NCI-H748 (cell line): ENCODE measurements at regions not wholly inside any gene's neighbourhood (a gene's known extent, or its start where the extent isn't known, plus 50 kb on each side); places are given as distances from the start of the nearest gene placed in this dataset.

Source experiments
- DNase-seq: peaks from one replicate; lab custom pipeline; 2025; ENCODE audit not compliant: unreplicated experiment; lab: John Stamatoyannopoulos, UW

DNA sequence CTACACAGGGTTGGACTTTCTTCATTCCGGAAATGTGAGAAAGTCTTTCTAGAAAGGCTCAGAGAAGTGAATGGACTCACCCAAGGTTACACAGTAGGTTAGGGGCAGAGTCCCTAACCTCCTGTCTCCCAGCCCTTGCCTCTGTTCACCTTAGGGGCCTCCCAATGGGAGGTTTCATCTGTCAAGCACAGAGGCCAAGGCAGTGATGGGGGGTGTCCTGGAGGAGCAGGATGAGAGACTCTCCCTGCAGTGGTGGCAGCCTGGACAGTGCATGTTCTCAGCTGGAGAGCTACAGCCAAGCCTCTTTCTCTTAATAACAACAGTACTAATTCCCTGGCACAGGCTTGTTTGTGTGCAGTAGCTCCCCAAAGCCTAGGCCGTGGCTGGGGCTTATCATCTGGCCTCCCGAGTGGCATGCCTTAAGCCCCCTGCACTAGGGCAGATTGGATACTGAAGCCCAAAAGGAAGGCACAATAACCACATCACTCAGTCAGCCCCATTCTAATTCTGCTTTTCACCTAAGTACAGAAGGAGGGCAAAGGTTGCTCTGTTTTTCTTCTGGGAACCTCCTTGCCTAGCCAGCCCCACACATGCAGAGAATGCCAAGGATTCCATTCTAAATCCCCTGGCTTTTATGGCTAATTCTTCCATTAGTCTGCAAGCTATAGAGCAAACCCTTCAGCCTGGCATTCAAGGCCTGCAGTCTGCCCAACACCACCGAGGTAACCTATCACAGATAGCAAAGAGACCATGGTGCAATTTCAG is 50.2 kb upstream of the XPA start:
- no peak for DNase-seq

DNA sequence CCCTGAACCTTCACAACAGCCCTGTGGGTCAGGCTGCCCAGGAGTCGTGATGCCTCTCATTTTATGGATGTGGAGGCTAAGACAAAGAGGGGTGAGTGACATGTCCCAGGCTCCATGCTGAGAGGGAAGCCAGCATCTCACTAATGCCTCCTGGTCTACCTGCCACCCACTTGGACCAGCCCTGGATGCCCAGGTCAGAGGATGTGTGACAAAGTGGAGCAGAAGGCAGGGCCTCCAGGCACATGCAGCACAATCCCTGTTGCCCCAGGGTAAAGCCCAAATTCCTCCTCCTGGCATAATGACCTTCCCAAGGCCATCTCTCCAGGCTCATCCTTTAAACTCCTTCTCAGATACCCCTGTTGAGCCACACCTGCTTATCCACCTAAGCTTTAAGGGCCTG is 51.4 kb upstream of the XPA start:
- no peak for DNase-seq

DNA sequence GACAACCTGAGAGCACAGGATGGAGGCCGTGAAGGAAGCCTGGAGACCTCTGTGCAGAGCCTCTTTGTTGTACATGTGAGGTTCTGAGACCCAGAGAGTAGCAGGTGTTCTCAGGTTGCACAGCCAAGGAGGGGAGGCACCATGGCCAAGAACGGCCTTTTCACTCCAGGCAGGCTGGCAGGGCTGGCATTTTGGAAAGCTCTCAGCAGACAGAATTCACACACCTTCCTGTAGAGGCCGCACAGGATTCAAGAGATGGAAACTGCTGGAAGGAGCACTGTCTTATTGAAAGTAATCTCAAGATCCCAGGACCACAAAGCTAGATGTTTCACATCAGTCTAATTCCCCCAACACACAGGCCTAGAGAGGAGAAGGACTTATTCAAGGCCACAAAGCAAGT is 52.8 kb upstream of the XPA start:
- DNase-seq: no peak

DNA sequence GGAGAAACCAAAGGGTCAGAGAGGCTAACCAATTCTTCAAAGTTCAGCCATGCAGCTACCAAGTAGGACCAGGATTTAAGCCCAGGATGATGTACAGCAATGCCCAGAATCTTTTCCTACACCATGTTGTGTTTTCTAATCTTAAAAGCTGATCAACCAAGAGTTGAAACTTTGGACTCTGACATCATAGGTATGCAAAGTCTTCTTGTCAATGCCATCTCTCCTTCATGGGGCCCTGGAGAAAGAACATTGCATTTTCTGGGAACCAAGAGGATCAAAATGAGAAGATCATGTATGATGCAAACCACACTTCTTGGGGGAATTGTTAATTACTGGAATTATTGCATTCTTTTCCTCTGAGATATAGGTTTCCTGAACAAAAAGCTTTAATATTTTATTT is 54.4 kb upstream of the XPA start:
- DNase-seq: no peak

DNA sequence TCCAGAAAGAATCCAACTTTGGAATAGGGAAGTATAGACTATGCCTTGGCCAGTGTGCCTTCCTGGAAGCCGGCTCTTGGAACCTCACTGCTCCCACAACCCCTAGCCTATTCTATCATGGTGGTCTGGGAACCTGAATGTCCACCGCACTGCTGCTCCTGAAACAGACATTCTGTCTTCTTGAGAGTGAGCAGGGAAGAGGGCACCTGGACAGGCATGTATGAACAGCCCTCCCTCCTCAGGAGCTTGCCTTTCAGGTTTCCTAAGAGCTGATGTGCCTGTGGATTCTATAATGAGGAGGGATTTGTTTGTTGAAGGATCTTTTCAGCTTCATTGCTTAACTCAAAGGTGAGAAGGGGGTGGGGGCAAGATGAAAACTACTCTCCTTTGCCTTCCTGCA is 55.1 kb upstream of the XPA start:
- DNase-seq: no peak

DNA sequence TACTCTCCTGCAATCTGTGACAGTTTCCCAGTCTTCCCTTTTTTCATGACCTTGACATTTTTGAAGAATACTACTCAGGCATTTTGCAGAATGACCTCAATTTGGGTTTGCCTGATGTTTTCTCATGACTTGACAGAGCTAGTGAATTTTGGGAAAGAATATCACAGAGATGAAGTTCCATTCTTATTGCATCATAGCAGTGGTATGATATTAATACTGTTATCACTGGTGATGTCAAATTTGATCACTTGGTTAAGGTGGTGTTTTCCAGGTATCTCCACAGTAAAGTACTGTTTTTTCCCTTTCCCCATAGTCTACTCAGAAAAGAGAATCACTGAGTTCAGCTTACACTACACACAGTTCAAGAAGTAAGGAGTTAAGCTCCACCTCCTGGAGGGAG is 56.2 kb upstream of the XPA start:
- no peak for DNase-seq

DNA sequence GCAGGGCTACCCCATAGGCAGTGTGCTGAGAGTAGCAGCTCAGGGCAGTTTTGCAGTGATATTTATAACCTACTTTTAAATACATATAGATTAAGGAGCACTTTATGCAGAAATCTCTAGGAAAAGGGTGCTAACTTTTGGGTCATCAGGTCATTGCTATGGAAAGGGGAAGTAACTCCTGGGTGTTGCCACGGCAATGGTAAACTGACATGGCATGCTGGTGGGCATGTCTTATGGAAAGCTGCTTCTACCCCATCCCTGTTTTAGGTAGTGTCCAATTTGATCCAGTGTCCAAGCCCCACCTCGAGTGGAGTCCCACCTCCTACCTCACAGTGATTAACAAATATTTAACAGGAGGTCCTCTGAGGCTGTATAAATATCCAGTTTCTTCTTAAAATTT is 56.8 kb upstream of the XPA start:
- no peak for DNase-seq

DNA sequence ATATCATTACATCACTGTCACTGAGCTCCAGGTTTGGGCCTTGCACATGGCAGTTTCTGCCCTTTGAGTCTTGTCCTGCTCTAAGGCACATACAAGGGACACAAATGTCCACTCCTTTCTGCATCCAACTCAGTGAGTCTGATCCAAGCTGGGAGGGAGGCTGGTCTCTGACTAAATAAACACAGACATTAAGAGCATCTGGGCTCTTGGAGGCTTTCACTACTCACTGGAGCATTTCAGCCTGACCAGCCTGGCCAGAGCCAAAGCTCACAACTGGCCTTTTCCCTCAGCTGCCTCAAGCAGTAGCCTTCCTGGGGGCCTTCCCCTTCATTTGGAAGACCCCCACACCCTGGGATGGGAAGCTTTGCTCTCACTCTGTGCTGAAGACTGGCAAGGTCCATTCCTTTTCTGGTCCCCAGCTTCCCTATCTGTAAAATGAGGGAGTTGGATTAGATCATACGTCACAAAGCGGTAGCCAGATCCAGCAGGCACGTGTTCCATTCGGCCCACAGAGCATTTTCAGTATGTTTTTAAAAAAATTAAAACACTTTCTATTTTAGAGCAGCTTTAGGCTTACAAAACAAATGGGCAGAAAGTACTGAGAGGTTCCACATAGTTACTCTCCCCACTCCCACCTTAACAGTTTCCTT is 58.6 kb upstream of the XPA start:
- no peak for DNase-seq

DNA sequence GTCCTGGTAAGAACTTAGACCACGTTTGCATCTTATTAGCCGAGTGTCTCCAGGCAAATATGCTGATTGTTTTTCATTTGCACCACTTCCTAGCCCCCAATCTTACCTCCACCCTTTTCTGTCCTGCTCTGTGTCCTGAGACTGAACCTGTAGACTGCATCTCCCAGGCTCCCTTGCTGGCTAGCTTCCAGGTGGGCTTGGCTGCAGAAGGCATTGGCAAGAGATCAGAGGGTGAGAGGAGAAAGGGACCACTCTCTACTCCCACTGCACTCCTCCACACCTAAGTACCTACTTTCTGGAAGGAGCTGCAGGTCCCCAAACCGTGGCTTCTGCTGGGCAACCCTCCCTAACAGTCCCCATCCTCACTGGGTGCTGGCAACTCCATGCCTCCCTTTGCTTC is 59.9 kb upstream of the XPA start:
- no peak for DNase-seq

DNA sequence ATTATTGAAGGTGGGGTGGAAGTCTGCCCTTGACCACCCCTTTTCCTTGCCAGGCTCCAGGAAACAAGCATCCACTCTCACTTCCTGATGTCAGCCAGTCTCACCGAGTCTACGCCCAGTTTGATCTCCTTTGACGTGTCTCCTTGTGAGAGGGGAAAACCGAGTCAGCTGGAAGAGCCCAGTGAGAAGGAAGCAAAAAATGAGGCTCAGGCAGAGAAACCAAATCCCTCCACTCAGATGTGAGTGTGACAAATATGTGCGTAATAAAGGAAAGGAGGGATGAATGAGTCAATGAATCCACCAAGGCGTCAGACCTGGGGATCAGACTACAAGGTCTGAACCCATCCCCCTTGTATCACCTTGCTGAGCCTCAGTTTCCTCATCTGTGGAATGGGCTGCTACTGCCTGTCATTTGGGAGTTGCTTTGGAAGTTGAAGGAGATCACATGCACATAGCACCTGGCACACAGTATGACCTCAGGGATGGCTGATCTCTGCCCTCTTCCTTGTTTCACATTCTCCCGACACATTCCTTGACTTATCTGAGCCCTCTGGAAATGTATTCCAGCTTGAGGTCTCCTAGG is 61.3 kb upstream of the XPA start:
- DNase-seq: no peak

DNA sequence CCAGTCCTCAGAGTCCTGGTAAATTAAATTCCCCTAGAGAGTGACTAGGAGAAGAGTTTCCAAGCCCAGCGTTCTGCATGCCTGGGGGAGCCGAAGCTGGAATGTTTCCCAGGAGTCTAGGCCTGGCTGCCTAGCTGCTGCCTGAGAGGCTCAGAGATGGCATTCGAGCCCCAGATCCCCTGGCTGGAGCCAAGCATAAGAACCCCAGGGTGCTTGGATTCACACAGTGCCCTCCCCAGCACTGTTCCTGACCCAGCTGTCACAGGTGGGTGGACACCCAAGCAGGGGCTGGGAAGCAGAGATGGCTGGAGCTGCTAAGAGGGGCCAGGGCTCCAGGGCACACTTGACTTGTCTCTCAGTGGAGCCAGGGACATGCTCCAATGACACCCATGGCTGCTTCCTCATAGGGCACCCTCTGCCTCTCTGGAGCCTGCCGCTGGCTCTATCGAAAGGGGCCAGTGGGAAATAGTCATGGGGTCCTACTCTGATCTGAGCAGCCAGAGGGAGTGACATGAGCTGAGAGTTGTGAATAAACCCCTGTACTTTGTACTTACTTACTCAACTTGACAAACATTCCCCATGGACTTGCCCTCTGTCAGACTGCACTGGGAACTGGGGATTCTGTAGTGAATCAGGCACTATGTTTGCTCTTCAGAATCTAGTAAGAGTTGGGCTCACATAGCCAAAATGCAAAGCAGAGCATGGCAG is 62.6 kb upstream of the XPA start:
- DNase-seq: no peak

DNA sequence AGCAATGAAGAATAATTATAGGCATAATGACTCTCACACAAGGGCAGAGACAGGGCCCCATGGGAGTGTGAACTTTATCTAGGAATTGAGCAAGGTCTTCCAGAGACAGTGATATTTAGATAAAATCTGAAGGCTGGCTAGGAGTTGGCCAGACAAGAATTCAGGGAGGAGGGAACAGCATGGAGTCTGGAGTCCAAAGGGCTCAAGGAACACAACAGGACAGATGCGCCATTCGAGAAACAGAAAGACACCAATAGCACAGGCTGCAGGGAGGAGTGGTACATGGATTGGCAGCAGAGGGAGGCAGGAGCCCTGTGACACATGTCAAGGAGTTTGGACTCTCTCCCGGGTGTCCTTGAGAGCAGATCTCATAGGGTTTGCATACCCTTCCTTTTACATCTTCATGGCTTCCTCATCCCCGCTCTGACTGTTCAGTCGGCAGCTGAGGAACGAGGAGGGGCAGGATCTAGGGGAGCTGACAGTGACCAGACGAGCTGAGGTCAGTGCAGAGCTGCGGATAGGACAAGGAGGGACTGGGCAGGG is 64.0 kb upstream of the XPA start:
- no peak for DNase-seq

DNA sequence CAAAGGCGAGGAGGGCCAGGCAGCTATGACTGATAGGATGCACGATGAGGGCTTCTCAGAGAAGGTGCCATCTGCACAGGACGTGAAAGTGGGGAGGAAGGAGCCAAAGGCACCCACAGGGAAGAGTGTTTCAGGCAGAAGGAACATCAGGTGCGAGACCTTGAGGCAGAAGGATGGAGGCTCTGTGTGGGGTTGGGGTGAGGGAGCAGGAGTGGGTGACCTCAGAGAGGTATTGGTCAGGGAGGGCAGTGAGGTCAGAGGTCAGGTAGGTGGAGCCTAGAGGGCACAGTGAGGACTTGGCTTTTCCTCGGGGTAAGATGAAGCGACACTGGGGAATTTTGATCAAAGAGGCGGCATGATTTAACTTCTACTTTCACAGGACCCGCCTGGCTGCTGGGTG is 64.7 kb upstream of the XPA start:
- DNase-seq: no peak

DNA sequence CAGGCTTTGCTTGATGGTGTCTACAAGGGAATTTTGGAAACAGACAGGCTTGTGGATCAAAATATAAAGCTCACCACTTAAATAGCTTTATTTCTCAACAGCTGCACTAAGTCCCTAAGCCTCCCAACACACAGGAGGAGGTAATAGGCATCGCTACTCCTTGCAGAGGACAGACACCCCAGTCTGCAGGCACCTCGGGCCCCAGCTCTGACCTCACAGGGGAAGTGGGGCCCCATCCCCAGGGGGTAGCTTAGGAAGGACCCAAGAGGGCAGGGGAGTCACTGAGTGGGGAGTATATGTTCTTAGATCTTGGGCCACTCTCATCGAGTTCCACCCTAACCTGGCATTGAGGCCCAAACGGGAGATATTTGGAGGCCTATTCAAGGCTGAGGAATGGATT is 66.7 kb upstream of the XPA start:
- DNase-seq: no peak

DNA sequence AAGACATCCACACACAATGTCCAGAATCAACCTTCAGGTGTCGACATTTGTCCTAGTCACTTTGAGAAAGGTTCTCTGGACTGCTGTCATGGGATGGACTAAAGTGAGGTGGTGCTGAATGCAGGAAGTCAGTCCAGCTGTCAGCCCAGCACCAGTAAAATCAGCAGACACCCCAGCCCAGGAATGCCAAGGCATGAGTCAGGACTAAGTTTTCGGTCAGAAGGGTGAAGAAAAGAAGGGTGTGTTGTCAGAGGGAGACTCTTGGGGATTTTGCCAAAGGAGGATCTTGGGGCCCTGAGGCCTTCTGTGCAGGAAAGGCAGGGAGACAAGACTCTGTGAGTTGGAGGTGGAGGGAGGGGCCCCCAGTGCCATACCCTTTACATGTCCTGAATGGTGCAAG is 69.0 kb upstream of the XPA start:
- DNase-seq: no peak

DNA sequence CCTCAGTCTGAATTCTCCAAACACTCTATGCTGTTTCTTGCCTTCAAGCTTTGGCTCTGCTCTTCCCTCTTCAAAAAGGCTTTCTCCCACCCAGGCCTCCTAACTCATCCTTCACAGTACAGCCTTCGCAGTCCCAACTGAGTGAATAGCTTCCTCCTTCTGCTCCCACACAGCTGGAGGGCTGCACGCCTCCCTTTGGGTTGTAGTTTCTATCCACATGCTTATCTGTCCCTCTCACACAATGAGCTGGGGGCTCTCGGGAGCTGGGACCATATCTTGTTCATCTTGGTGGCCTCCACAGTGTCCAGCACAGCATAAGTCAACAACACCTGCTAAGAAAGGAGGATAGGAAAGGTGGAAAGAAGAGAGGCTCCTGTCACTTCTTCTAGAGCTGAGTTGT is 69.5 kb upstream of the XPA start:
- no peak for DNase-seq

DNA sequence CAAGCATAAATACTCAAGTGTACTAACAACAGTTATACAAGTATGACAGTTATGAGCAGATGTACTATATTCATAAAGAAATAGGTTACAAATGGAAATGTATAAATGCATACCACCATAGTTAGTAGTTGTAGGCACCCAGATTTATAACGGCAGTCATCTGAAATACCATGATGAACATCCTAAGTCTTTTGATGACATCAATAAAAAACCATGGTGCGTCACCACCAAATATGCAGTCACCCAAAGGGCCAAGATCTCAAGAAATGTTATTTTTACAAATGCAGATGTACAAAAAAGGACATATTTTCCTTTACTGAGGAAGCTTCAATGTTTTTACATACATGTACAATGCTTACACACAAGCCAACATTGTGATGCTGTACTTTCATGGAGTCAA is 70.8 kb upstream of the XPA start:
- DNase-seq: no peak

DNA sequence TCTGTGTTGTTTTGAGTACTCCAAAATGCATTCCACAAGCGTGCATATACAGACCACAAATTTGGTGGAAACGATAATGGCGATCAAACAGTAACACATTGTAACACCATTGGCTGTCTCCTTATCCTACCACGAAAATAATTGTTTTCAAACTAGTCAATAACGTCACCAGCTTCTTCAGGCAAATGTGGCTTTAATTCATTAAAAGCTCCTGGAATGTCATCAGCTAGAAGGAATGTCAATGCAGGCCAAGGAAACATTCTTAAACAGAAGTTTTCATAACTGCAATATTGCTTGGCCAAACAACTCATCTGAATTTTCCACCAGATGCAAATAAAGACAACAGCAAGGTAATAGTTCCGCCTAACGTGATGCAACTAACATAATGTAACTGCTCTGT is 71.6 kb upstream of the XPA start:
- DNase-seq: no peak

DNA sequence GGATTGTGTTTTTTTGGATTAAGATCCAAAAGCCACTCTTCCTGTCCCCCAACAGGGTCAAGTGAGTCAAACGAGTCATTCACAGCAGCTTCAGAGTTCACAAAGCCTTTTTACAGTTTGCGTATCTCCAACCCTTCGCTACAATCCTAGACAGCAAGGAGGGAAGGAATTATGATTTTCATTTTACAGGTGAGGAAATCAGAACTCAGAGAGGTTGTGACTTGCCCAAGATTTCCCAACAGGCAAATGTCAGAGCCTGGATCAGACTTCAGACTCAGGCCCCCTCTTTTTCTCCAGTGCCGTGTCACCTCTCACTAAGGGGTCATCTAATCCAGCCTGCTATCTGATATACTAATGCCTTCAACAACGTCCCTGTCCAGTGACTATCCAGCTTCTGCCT is 72.1 kb upstream of the XPA start:
- DNase-seq: no peak

DNA sequence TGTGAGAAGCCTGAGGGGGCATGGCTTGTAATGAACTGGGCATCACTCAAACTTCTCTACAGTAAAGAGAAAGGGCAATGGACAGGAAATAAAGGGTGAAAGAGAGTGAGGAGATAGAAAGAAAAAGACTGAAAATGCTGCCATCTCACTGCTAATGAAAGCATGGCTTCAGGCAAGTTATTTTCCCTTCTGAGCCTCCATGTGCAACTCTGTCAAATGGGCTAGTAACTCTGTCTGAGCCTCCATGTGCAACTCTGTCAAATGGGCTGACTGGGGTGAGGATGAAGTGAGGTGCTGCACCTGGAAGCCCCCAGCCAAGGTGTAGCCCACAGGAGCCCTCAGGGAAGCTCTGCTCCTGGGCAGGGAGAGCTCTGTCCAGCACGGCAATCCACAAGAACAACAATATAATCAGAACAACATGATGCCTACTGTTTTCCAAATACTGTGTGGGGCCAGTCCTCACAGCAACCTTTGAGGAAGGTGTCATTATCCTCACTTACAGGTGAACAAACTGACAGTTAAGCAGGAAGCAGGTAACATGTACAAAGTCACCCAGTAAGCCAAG is 73.8 kb upstream of the XPA start:
- no peak for DNase-seq

DNA sequence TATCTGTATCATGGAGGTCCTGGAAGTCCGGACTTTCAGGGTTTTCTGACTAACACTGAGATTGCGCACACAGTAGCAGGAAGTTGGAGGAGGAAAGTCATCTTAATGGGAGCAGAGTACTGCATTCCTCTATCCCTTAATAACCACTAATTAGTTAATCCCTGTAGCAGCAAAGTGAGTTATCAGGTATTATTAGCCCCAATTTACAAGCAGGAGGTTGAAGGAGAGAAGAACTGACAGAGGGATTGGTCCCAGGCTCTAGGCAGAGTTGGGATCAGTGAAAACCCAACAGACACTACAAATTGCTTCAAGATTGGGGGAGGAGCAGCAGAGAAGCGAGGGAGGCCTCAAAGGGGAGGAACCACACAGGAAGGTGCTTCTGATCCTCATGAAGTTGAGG is 74.5 kb upstream of the XPA start:
- no peak for DNase-seq

DNA sequence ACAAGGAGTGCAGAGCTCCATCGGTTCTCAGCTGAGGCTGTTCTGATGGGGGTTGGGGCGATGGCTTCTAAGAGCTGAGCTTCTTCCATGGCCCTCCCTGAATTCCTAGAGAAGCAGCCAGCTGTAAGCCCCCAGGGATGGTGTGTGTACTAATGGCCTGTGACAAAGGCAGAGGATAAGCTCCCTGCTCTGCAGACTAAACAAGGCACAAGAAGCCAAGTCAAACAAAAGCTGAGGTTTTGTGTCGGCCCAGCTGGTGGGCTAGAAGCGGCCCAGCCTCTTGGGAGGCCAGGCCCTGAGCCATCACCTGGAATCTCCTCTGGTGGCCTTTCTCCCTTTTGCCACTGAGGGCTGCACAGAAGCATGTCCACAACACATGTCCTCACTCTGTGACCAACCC is 75.0 kb upstream of the XPA start:
- no peak for DNase-seq
